ENCODE measurements at regions not wholly inside any gene's neighbourhood (a gene's known extent, or its start where the extent isn't known, plus 50 kb on each side); places are given as distances from the start of the nearest gene placed in this dataset.
"Not testable (repeated sequence)": the region's sequence is repeated elsewhere in the genome, so short reads cannot be mapped to it uniquely, and the experiment has no call there.

- no peak for DNase-seq (ENCODE audit: low spot score)
Measured at GRCh38 chr9:120338340-120338739, 241.6 kb downstream of the CDK5RAP2 start.

GRCh38 chr9:120337131-120337530, 242.8 kb downstream of the CDK5RAP2 start:
- no peak for DNase-seq (ENCODE audit: low spot score)

GRCh38 chr9:120336753-120337090, 243.2 kb downstream of the CDK5RAP2 start:
- no peak for DNase-seq (ENCODE audit: low spot score)

- DNase-seq (ENCODE audit: low spot score) = no peak
Measured at GRCh38 chr9:120336021-120336752, 243.8 kb downstream of the CDK5RAP2 start.

GRCh38 chr9:120331913-120332312, 248.1 kb downstream of the CDK5RAP2 start:
- no peak for DNase-seq (ENCODE audit: low spot score)

- no peak for DNase-seq (ENCODE audit: low spot score)
Measured at GRCh38 chr9:120330031-120330430, 249.9 kb downstream of the CDK5RAP2 start.

GRCh38 chr9:120327322-120327721, 252.6 kb downstream of the CDK5RAP2 start:
- no peak for DNase-seq (ENCODE audit: low spot score)

GRCh38 chr9:120326049-120326693, 253.8 kb downstream of the CDK5RAP2 start:
- no peak for DNase-seq (ENCODE audit: low spot score)

GRCh38 chr9:120324996-120325642, 254.8 kb downstream of the CDK5RAP2 start:
- no peak for DNase-seq (ENCODE audit: low spot score)

- no peak for DNase-seq (ENCODE audit: low spot score)
Measured at GRCh38 chr9:120324461-120324860, 255.5 kb downstream of the CDK5RAP2 start.

GRCh38 chr9:120323125-120323524, 256.8 kb downstream of the CDK5RAP2 start:
- DNase-seq (ENCODE audit: low spot score) = no peak

- no peak for DNase-seq (ENCODE audit: low spot score)
Measured at GRCh38 chr9:120319452-120319851, 260.5 kb downstream of the CDK5RAP2 start.

GRCh38 chr9:120315154-120315553, 264.8 kb downstream of the CDK5RAP2 start:
- DNase-seq (ENCODE audit: low spot score) = no peak

GRCh38 chr9:120312031-120312430, 267.9 kb downstream of the CDK5RAP2 start:
- no peak for DNase-seq (ENCODE audit: low spot score)

GRCh38 chr9:120310035-120310434, 269.9 kb downstream of the CDK5RAP2 start:
- DNase-seq (ENCODE audit: low spot score) = no peak

- no peak for DNase-seq (ENCODE audit: low spot score)
Measured at GRCh38 chr9:120308495-120308894, 271.5 kb downstream of the CDK5RAP2 start.

GRCh38 chr9:120307599-120307998, 272.4 kb downstream of the CDK5RAP2 start:
- DNase-seq (ENCODE audit: low spot score) = no peak

GRCh38 chr9:120306561-120306960, 273.4 kb downstream of the CDK5RAP2 start:
- DNase-seq (ENCODE audit: low spot score) = no peak

- DNase-seq (ENCODE audit: low spot score) = no peak
Measured at GRCh38 chr9:120306088-120306487, 273.9 kb downstream of the CDK5RAP2 start.

GRCh38 chr9:120304896-120305295, 275.1 kb downstream of the CDK5RAP2 start:
- not testable (repeated sequence) for DNase-seq (ENCODE audit: low spot score)

- no peak for DNase-seq (ENCODE audit: low spot score)
Measured at GRCh38 chr9:120303519-120303918, 276.4 kb downstream of the CDK5RAP2 start.

- no peak for DNase-seq (ENCODE audit: low spot score)
Measured at GRCh38 chr9:120299785-120300184, 280.2 kb downstream of the CDK5RAP2 start.

- DNase-seq (ENCODE audit: low spot score) = no peak
Measured at GRCh38 chr9:120294003-120294402, 286.0 kb downstream of the CDK5RAP2 start.

Measured in hematopoietic multipotent progenitor cell treated with erythropoietin and hydrocortisone succinate and interleukin-3 and kit ligand, for 15 days (in vitro differentiated cells).